ENCODE measurements at regions not wholly inside any gene's neighbourhood (a gene's known extent, or its start where the extent isn't known, plus 50 kb on each side); places are given as distances from the start of the nearest gene placed in this dataset.

- TF ChIP-seq CTCF (IDR thresholded peaks at IDR 0.05) (no peak), POLR2A (IDR thresholded peaks at IDR 0.05) (no peak)
Observed at GRCh38 chr2:126771094-126771493, 115.1 kb downstream of the GYPC start.

Measured in right lobe of liver (tissue), 4 donors.